Upper lobe of right lung (tissue), 1 donor: ENCODE measurements at regions not wholly inside any gene's neighbourhood (a gene's known extent, or its start where the extent isn't known, plus 50 kb on each side); places are given as distances from the start of the nearest gene placed in this dataset.

ENCODE experiments used
- ATAC-seq: fragments of 200-7000 bp; cut with Tn5 transposase; one replicate; pipeline ENCODE4 v1.9.1; 2020; ENCODE audit warnings: mild to moderate bottlenecking, moderate library complexity
- DNase-seq: peaks from one replicate; pipeline ENCODE4 v3.0.0-alpha.2; 2020
- H3K27ac ChIP-seq: fragments of 200-600 bp; one replicate; pipeline ENCODE4 v1.8.0; 2022
- H3K27me3 ChIP-seq: fragments of 200-600 bp; one replicate; pipeline ENCODE4 v1.8.0; 2022; ENCODE audit warnings: mild to moderate bottlenecking
- H3K36me3 ChIP-seq: fragments of 200-600 bp; one replicate; pipeline ENCODE4 v1.8.0; 2022
- H3K4me1 ChIP-seq: fragments of 200-600 bp; one replicate; pipeline ENCODE4 v1.8.0; 2022
- H3K4me3 ChIP-seq: fragments of 200-600 bp; one replicate; pipeline ENCODE4 v1.8.0; 2022; ENCODE audit warnings: mild to moderate bottlenecking
- H3K9me3 ChIP-seq: fragments of 200-600 bp; one replicate; pipeline ENCODE4 v1.8.0; 2022
- CTCF ChIP-seq: fragments of 200-600 bp; IDR thresholded peaks from one replicate; pipeline ENCODE4 v1.8.0; 2022; ENCODE audit warnings: antibody characterized with exemption
- intact Hi-C: fragments of 100-400 bp; cut with DNase I; formaldehyde crosslinking; loops from one replicate; pipeline ENCODE4 v1.11.0; 2022
- donor health status: DM: no; HTN: yes; CAD: no; lungs with severe emphysema.

- H3K9me3 ChIP-seq = no peaks in the 10 kb centered on the region
- no peaks in the 10 kb centered on the region for H3K36me3 ChIP-seq
- TF ChIP-seq CTCF = no peak
- no peak for DNase-seq
- H3K27ac ChIP-seq = no peak overlapping the region
- H3K4me3 ChIP-seq = no peak overlapping the region
- no peak for ATAC-seq
- no peaks in the 10 kb centered on the region for H3K4me1 ChIP-seq
- intact Hi-C loops = no loop called here
- no peaks in the 10 kb centered on the region for H3K27me3 ChIP-seq
These were observed 1151.3 kb upstream of the CADM2 start for GRCh38 chr3:83807511-83807910.

GRCh38 chr3:83813176-83813575 is 1145.6 kb upstream of the CADM2 start:
- no peak overlapping the region for H3K27ac ChIP-seq
- H3K4me3 ChIP-seq = no peak overlapping the region
- intact Hi-C loops = no loop called here
- no peaks in the 10 kb centered on the region for H3K27me3 ChIP-seq
- peak; percentile 13 for ATAC-seq
- no peaks in the 10 kb centered on the region for H3K36me3 ChIP-seq
- DNase-seq = no peak
- no peaks in the 10 kb centered on the region for H3K9me3 ChIP-seq
- H3K4me1 ChIP-seq = no peaks in the 10 kb centered on the region
- no peak for TF ChIP-seq CTCF

- no peaks in the 10 kb centered on the region for H3K27me3 ChIP-seq
- H3K4me3 ChIP-seq = no peak overlapping the region
- H3K36me3 ChIP-seq = no peaks in the 10 kb centered on the region
- no peak for ATAC-seq
- intact Hi-C loops = no loop called here
- no peaks in the 10 kb centered on the region for H3K9me3 ChIP-seq
- H3K27ac ChIP-seq = no peak overlapping the region
- H3K4me1 ChIP-seq = no peaks in the 10 kb centered on the region
- no peak for DNase-seq
- TF ChIP-seq CTCF = no peak
These were observed 1142.1 kb upstream of the CADM2 start for GRCh38 chr3:83816653-83817052.

- DNase-seq (no peak), ATAC-seq (no peak)
- Histone ChIP-seq H3K9me3 (no peaks in the 10 kb centered on the region), H3K27me3 (no peaks in the 10 kb centered on the region), H3K36me3 (no peaks in the 10 kb centered on the region), H3K4me3 (no peak overlapping the region), H3K27ac (no peak overlapping the region), H3K4me1 (no peaks in the 10 kb centered on the region)
- intact Hi-C loops = no loop called here
- no peak for TF ChIP-seq CTCF
These were observed 1137.3 kb upstream of the CADM2 start for GRCh38 chr3:83821506-83821905.

GRCh38 chr3:83823095-83823494 is 1135.7 kb upstream of the CADM2 start:
- ATAC-seq (no peak), DNase-seq (no peak)
- no peak overlapping the region for H3K27ac ChIP-seq
- H3K36me3 ChIP-seq = no peaks in the 10 kb centered on the region
- intact Hi-C loops = no loop called here
- H3K27me3 ChIP-seq = no peaks in the 10 kb centered on the region
- H3K9me3 ChIP-seq = no peaks in the 10 kb centered on the region
- no peak overlapping the region for H3K4me3 ChIP-seq
- no peaks in the 10 kb centered on the region for H3K4me1 ChIP-seq
- TF ChIP-seq CTCF = no peak

- Histone ChIP-seq H3K4me3 (no peak overlapping the region), H3K4me1 (no peaks in the 10 kb centered on the region), H3K9me3 (no peaks in the 10 kb centered on the region), H3K27me3 (no peaks in the 10 kb centered on the region), H3K27ac (no peak overlapping the region), H3K36me3 (no peaks in the 10 kb centered on the region)
- ATAC-seq = no peak
- DNase-seq = no peak
- intact Hi-C loops = no loop called here
- no peak for TF ChIP-seq CTCF
These were observed 1123.7 kb upstream of the CADM2 start for GRCh38 chr3:83835040-83835439.
